ENCODE measurements at regions not wholly inside any gene's neighbourhood (a gene's known extent, or its start where the extent isn't known, plus 50 kb on each side); places are given as distances from the start of the nearest gene placed in this dataset.

DNA sequence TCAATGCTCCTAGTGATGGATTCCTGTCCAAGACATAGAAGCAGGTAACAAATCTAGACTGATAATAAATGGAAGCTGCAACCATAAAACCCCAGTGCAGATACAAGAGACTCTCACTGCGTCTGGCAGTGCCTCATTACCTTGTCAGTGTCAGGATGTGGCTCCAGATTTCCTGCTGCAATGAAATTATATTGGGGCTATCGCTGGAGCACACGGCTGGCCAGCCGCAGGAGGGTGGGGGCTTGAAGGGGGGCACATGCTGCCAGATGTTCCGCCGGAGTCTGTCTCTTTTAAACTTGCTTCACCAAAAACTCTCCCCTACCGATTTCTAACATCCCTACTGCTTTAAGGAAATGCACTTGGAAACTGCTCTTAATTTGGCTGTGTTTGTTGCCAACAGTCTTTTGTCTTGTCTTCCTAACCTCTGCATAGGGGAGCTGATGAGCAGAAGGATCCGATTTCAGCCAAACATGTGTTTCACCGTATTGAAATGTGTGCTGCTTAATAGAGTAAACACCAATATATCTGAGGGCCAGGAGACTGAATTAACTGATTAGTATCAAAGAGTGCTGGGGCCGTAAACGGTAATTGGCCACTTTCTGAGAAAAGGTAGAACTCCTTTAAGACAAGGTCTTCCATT is 102.2 kb upstream of the EXOC2 start:
- Histone ChIP-seq H3K27ac (no peak overlapping the region), H3K4me3 (no peak overlapping the region)
- TF ChIP-seq, protein P1, sequence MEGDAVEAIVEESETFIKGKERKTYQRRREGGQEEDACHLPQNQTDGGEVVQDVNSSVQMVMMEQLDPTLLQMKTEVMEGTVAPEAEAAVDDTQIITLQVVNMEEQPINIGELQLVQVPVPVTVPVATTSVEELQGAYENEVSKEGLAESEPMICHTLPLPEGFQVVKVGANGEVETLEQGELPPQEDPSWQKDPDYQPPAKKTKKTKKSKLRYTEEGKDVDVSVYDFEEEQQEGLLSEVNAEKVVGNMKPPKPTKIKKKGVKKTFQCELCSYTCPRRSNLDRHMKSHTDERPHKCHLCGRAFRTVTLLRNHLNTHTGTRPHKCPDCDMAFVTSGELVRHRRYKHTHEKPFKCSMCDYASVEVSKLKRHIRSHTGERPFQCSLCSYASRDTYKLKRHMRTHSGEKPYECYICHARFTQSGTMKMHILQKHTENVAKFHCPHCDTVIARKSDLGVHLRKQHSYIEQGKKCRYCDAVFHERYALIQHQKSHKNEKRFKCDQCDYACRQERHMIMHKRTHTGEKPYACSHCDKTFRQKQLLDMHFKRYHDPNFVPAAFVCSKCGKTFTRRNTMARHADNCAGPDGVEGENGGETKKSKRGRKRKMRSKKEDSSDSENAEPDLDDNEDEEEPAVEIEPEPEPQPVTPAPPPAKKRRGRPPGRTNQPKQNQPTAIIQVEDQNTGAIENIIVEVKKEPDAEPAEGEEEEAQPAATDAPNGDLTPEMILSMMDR (IDR thresholded peaks at IDR 0.05), result no peak
- DNase-seq (ENCODE audit: low spot score), result no peak

GRCh38 chr6:793261-793660 is 100.3 kb upstream of the EXOC2 start:
- TF ChIP-seq, protein P1 (IDR thresholded peaks at IDR 0.05), result no peak
- Histone ChIP-seq H3K4me3 (no peak overlapping the region), H3K27ac (no peak overlapping the region)
- DNase-seq (ENCODE audit: low spot score), result no peak

DNA sequence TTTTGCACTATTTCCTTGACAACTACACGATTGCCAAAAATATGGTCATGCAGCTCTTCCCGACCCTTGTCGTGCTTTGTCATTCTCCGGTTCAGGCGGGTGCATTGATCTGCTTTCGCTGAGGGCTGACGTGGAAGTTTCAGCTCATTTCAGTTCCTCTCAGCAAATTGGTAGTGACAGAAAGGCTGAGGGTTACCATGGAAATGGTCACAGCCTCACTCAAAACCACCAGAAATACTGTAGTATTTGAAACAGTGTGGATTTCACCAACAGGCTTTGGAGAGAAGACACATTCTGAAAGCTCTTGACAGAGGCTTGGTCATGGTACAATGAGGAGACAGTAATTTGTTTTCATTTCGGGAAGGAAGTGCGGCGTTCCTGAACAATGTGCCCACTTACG is 99.7 kb upstream of the EXOC2 start:
- no peak overlapping the region for H3K4me3 ChIP-seq
- H3K27ac ChIP-seq, result no peak overlapping the region
- TF ChIP-seq, protein P1 (IDR thresholded peaks at IDR 0.05), result no peak
- DNase-seq (ENCODE audit: low spot score), result no peak

GRCh38 chr6:788058-788457 is 95.1 kb upstream of the EXOC2 start:
- TF ChIP-seq, protein P1 (IDR thresholded peaks at IDR 0.05), result no peak

GRCh38 chr6:786946-787763 is 94.2 kb upstream of the EXOC2 start:
- DNase-seq (ENCODE audit: low spot score), result no peak
- H3K27ac ChIP-seq, result no peak overlapping the region
- H3K4me3 ChIP-seq, result no peak overlapping the region
- TF ChIP-seq, protein P1 (IDR thresholded peaks at IDR 0.05), result no peak

More at GRCh38 chr6:788058-788457, 95.1 kb upstream of the EXOC2 start:
- DNase-seq (ENCODE audit: low spot score), result no peak
- no peak overlapping the region for H3K27ac ChIP-seq
- no peak overlapping the region for H3K4me3 ChIP-seq

- no peak for DNase-seq (ENCODE audit: low spot score)
- Histone ChIP-seq H3K4me3 (no peak overlapping the region), H3K27ac (no peak overlapping the region)
- TF ChIP-seq, protein P1 (IDR thresholded peaks at IDR 0.05), result no peak
Observed at GRCh38 chr6:783966-784735, 91.2 kb upstream of the EXOC2 start.
